A549 (cell line): ENCODE measurements at regions not wholly inside any gene's neighbourhood (a gene's known extent, or its start where the extent isn't known, plus 50 kb on each side); places are given as distances from the start of the nearest gene placed in this dataset.

Experiments
- CHD4 ChIP-seq: fragments of 200-600 bp; sonication (generic); IDR thresholded peaks from 2 replicates; pipeline ENCODE4 v1.6.1; 2016; ENCODE audit warnings: antibody characterized with exemption, mild to moderate bottlenecking, borderline replicate concordance
- MAFK ChIP-seq: fragments of 450-650 bp; IDR thresholded peaks from 2 replicates; pipeline ENCODE4 v1.6.1; 2014; ENCODE audit not compliant: partially characterized antibody
- MYC ChIP-seq: IDR thresholded peaks from 2 replicates; pipeline ENCODE4 v1.6.1; 2012; ENCODE audit warnings: mild to moderate bottlenecking, inconsistent platforms, low read length, improper control_type of control experiment, borderline replicate concordance
- PHF8 ChIP-seq: fragments of 200-600 bp; sonication (generic); IDR thresholded peaks from 2 replicates; pipeline ENCODE4 v1.6.1; 2016; ENCODE audit warnings: low read depth, mild to moderate bottlenecking, antibody characterized with exemption, moderate library complexity, borderline replicate concordance
- POLR2A ChIP-seq: IDR thresholded peaks from 2 replicates; pipeline ENCODE4 v1.6.1; 2012; ENCODE audit warnings: mild to moderate bottlenecking, low read length
- POLR2AphosphoS2 ChIP-seq: conservative IDR thresholded peaks from 2 replicates; pipeline ENCODE4 v1.6.1; 2012; ENCODE audit warnings: low read length, improper control_type of control experiment, inconsistent platforms
- TF ChIP-seq, protein P1 (sequence below): fragments of >200 bp; sonication (Bioruptor Twin); formaldehyde crosslinking; IDR thresholded peaks from 3 replicates; pipeline ENCODE4 v1.5.1; 2016

- no peak for TF ChIP-seq MYC
- TF ChIP-seq, protein P1, sequence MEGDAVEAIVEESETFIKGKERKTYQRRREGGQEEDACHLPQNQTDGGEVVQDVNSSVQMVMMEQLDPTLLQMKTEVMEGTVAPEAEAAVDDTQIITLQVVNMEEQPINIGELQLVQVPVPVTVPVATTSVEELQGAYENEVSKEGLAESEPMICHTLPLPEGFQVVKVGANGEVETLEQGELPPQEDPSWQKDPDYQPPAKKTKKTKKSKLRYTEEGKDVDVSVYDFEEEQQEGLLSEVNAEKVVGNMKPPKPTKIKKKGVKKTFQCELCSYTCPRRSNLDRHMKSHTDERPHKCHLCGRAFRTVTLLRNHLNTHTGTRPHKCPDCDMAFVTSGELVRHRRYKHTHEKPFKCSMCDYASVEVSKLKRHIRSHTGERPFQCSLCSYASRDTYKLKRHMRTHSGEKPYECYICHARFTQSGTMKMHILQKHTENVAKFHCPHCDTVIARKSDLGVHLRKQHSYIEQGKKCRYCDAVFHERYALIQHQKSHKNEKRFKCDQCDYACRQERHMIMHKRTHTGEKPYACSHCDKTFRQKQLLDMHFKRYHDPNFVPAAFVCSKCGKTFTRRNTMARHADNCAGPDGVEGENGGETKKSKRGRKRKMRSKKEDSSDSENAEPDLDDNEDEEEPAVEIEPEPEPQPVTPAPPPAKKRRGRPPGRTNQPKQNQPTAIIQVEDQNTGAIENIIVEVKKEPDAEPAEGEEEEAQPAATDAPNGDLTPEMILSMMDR: no peak
- no peak for TF ChIP-seq POLR2A
- no peak for TF ChIP-seq PHF8
- no peak for TF ChIP-seq POLR2AphosphoS2
- TF ChIP-seq MAFK: no peak
- TF ChIP-seq CHD4: no peak
Observed at GRCh38 chr1:234914606-234915290, 213.9 kb downstream of the TOMM20 start.
